DMS153 treated with DMSO at 0.1 percent for 48 hours (cell line): ENCODE measurements at regions not wholly inside any gene's neighbourhood (a gene's known extent, or its start where the extent isn't known, plus 50 kb on each side); places are given as distances from the start of the nearest gene placed in this dataset.
A peak's percentile ranks its signal among the peaks of the same experiment; 100 is the strongest.

Experiments used
- DNase-seq: peaks from one replicate; lab custom pipeline; 2025; ENCODE audit not compliant: unreplicated experiment; lab: John Stamatoyannopoulos, UW

DNA sequence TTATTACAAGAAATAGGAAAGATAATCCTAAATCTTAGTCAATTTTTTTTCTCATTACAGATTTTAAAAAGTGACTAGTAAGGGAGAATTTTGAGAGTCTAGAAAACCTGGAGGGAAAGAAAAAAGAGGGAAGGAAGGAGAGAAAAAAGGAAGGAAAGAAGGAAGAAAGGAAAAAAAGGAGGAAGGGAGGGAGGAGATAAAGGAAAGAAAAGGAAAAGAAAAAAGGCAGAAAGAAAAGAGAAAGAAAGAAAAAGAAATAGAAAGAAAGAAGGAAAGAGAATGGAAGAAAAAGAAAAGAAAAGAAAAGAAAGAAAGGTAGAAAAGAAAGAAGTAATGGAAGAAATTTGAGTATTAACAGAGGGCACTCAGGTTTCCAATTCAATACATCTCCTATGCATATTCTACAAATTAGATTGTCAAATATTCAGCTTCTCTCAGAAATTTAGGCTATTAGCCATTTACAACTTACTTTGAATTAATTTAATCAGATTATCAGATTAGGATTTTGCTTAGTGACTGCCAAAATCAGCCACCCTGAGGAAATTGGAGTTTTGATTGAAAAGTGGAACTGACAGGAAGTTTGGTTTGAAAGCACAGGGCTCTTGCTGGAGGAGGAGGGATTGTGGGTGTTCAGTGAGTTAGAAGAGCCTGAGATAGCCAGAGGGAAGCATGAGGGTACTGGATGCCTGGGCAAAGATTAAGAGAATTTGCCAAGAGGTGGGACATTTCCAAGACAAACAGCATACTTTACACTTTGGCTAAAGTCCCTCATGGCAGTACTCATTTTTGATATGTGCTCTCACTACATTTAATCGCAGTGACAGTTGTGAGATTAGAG is 677.8 kb downstream of the USP25 start:
- no peak for DNase-seq

DNA sequence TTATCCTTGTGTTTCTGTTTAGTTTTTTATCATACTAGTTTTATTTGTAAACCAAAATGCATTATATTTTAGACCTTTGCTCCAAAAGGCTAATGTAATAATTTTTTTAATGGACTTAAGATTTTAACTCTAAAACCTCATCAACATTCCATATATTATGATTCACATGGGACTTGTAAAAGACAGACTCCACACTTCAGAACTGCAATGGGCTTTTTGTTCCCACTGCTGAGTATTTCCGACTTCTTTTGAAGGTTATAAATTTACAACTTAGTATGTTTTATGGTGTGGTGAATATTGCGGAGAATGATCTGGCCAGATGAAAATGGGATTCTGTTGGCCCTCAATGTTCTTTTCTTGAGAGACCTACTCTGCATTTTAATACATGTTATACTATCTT is 678.5 kb downstream of the USP25 start:
- no peak for DNase-seq

GRCh38 chr21:16409352-16409751 is 679.6 kb downstream of the USP25 start:
- DNase-seq: no peak

DNA sequence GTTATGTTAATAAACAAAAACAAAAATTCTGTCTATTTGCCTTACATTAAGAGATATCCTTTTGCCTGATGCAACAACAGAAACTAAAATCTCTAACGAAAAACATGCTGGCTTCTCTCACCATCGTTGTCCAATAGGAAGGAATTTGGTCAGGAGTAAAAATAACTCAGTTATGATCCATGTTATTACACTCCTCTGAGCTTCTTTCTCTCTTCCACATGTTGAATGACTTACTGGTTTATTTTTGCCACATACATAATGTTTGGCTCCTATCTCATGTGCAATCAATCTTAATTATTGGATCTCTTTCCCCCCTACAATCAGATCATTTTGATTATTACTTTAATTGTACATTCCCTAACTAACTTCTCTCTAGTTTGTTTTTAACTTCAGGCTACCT is 688.4 kb downstream of the USP25 start:
- no peak for DNase-seq

- no peak for DNase-seq
These were observed 688.9 kb downstream of the USP25 start for GRCh38 chr21:16418642-16419041.

GRCh38 chr21:16419188-16419921 is 689.6 kb downstream of the USP25 start:
- DNase-seq: peak; percentile 74

- DNase-seq: peak; percentile 38
These were observed 690.4 kb downstream of the USP25 start for GRCh38 chr21:16420031-16420724.

- DNase-seq: no peak
These were observed 691.2 kb downstream of the USP25 start for GRCh38 chr21:16421007-16421406.

DNA sequence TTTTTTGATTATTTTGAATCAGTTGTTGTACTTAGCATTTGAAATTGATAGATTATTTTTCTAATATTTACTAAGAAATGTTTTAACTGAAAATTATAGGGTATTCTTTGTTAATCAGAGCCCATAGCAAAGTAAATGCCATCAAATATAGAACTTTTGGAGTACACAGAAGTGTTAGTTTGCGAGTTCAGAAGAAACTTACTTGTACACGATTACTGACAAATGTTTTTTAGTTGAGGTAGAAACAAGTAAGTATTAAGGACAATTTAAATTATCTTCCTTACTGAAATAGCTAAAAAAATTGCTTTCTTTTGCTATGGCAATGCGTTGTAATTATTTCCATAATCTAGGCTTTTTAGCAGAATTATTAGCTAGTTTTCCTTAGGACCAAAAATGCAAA is 692.2 kb downstream of the USP25 start:
- no peak for DNase-seq

DNA sequence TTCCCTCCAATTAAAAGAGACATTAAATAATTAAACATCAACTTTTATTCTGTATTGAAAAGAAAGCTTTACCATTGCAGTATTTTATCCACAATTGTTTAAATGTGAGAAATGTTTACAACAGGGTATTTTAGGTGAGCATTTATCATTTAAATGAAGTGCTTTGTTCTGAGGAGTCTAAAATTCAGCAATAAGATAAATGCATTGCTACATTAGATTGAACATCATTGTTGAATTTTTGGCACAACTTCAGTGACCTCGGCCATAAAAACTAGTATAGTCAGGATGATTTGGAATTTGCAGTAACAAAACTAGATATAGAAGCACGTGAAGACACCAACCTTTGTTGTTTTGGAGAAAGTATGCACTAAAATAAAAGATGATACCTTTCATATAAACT is 692.9 kb downstream of the USP25 start:
- no peak for DNase-seq

GRCh38 chr21:16423921-16424320 is 694.1 kb downstream of the USP25 start:
- DNase-seq: no peak

DNA sequence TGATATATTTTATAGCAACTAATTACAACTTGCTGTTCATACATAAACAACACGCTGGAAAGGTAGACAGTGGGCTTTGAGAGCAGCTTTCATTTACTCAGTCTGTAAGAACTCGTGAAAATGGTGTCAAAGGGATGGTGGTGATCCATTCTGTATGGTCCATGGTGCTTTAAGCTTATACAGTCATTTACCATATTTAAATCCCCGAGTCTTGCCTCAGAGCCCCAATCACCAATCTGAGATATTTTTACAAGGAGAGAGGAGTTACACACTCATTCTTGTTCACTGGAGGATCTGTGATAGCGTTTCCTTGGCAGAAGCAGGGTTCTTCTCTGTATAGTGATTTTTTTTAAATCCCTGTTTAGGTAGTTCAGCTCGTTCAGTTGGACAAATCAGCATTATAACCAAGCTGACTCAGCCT is 694.6 kb downstream of the USP25 start:
- no peak for DNase-seq

DNA sequence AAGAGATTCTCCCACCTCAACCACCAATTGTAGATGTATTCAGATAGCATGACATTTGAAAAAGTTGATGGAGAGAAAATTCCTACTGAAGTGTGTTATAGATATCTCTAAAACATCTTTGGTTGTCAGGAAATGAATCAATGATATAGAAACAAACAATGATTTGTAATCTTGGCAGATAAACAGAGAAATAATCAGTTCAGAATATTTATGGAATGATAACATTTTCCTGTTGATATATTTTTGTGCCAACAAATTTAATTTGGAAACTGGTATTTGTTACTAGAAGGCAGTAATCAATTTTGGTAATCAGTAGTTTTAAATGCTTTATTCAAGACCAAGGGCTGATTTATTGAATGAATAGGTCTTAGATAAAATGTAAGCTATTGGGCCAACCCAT is 695.6 kb downstream of the USP25 start:
- no peak for DNase-seq

- no peak for DNase-seq
These were observed 697.2 kb downstream of the USP25 start for GRCh38 chr21:16426936-16427335.

- no peak for DNase-seq
These were observed 697.9 kb downstream of the USP25 start for GRCh38 chr21:16427587-16428087.

DNA sequence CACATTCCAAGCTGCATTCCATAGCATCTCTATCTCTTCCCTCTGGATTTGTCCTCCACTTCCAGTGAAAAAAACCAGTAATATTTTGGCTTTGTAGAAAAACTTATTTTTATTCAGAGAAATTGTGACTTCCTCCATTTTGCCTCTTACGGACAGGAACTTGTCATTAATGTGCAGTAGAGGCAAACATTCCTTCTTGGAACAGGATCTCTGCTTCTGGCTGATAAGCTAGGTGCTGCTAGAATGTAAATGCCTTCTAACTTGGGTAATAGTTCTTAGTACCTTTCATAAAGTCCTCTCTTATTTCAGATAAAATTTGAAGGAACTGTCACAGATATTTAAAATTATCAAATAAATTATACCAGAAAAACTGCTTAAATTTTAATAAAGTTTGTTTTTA is 707.8 kb downstream of the USP25 start:
- no peak for DNase-seq

- DNase-seq: no peak
These were observed 709.0 kb downstream of the USP25 start for GRCh38 chr21:16438761-16439160.

DNA sequence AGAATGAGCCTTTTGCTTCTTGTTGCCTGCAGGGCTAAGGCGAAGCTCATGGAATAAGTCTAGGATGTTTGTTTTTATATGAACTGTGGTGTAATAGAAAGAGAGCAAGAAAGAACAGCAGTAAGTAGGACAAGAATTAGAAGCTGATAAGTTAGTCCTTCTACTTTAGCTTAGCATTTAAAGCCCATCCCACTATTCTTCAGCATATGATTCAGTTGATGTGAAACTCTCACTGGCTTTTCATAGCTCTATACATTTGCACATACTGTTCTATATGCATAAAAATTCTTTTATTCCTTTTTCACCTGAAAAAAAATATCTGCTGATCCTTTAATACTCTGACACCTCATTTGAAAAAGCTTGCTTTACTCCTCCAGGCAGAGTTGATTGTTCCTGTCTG is 712.0 kb downstream of the USP25 start:
- no peak for DNase-seq

DNA sequence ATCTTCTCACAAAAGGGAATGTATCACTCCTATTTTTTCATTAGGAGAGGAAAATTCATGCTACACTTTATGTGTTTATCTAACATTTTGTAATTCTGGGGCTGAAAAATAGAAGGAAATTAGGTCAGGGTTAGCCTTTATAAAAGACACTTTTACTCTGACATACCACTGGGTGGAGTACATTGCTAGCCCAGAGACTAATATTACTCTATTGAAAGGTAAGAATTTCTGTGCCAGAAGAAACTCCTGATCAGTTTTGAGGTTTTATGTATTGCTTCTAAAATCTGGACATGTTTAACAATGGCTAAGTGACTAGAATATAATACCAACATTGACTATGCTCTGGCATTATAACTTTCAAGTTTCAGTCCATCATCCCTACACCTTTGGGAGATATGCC is 724.6 kb downstream of the USP25 start:
- DNase-seq: no peak

DNA sequence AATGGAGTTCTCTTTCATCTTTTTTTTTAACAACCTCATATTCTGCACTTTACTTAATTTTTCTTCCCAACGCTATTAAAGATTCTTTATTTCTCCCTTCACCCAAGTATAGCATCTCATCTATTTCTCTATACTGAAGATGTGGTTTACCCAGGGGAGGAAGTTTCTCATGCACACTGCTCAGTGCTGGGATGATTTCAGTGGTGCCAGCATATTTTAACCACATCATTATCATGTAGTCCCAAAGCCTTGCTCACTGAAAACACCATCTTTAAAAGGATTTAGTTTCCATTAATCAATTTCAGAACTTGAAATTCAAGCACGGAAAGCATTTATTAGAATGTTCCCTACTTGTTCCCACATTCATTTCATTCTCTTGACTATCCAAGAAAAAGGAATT is 725.7 kb downstream of the USP25 start:
- no peak for DNase-seq

DNA sequence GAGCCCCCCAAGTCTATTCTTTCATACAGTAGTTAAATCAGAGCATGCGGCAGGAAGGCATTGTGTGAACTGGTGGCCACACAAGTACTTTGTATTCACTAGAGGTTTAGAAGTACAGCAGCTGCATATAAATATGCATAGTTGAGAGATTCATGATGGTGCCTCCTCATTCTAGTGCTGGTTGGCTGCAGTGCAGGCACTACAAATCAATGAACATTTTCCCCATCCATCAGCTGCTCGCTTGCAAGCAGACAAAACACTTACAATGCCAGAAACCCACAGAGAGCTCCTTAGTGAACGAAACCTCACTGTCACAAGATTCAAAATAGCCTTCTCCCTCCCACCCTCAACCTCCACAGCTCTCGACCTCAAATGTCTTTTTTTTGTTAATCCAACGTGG is 726.2 kb downstream of the USP25 start:
- no peak for DNase-seq

DNA sequence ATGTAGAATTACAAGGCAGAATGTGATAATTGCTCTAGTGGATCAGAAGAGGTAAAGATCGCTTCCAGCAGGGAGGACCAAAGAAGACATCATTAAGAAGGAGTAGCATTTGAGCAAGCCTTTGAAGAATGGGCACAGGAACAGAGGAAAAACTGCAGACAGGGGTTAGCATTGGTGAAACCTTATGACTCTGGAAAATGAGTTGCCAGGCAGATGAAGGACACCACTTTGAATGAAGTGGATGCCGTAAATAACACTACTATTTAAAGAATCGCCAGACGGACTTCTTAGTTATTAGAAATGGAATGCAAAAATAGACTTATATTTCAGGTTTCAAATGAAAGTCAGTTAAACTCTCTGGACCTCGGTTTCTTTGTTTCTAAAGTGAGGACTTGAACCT is 727.7 kb downstream of the USP25 start:
- no peak for DNase-seq
